Limb (tissue), 2 donors: ENCODE measurements at regions not wholly inside any gene's neighbourhood (a gene's known extent, or its start where the extent isn't known, plus 50 kb on each side); places are given as distances from the start of the nearest gene placed in this dataset.
"Not testable (repeated sequence)": the region's sequence is repeated elsewhere in the genome, so short reads cannot be mapped to it uniquely, and the experiment has no call there.

Experiments
- DNase-seq, 2 donors: peaks; one replicate each; pipeline ENCODE4 v3.0.0-alpha.2; 2016; ENCODE audit errors: extremely low spot score in 2 of 2

GRCh38 chr3:55160241-55160983 is 232.6 kb upstream of the LRTM1 start:
- peak; percentile 17 to 34 for DNase-seq

- DNase-seq = no peak
Observed at GRCh38 chr3:55159711-55160110, 231.9 kb upstream of the LRTM1 start.

GRCh38 chr3:55159016-55159415 is 231.2 kb upstream of the LRTM1 start:
- DNase-seq = no peak

- DNase-seq = no peak
Observed at GRCh38 chr3:55158345-55158744, 230.5 kb upstream of the LRTM1 start.

GRCh38 chr3:55157731-55158130 is 229.9 kb upstream of the LRTM1 start:
- no peak for DNase-seq

GRCh38 chr3:55156851-55157650 is 229.2 kb upstream of the LRTM1 start:
- DNase-seq = no peak

- no peak for DNase-seq
Observed at GRCh38 chr3:55147856-55148720, 220.2 kb upstream of the LRTM1 start.

- no peak for DNase-seq
Observed at GRCh38 chr3:55147406-55147805, 219.5 kb upstream of the LRTM1 start.

- no peak for DNase-seq
Observed at GRCh38 chr3:55146216-55146615, 218.4 kb upstream of the LRTM1 start.

GRCh38 chr3:55144015-55144673 is 216.3 kb upstream of the LRTM1 start:
- DNase-seq = no peak

- no peak for DNase-seq
Observed at GRCh38 chr3:55143336-55143735, 215.5 kb upstream of the LRTM1 start.

- not testable (repeated sequence) for DNase-seq
Observed at GRCh38 chr3:55136291-55136690, 208.4 kb upstream of the LRTM1 start.

GRCh38 chr3:55128225-55128823 is 200.5 kb upstream of the LRTM1 start:
- peak in 1 of 2 donors; percentile 26 for DNase-seq

GRCh38 chr3:55127565-55127964 is 199.7 kb upstream of the LRTM1 start:
- DNase-seq = no peak

- DNase-seq = no peak
Observed at GRCh38 chr3:55124371-55124770, 196.5 kb upstream of the LRTM1 start.
